ENCODE measurements at regions not wholly inside any gene's neighbourhood (a gene's known extent, or its start where the extent isn't known, plus 50 kb on each side); places are given as distances from the start of the nearest gene placed in this dataset.

- TF ChIP-seq CTCF (IDR thresholded peaks at IDR 0.05) (no peak), POLR2A (IDR thresholded peaks at IDR 0.05) (no peak)
Measured at GRCh38 chr7:79570903-79571302, 117.4 kb upstream of the MAGI2 start.

Measured in uterus (tissue), 2 donors.